Omental fat pad (tissue), 3 donors: ENCODE measurements at regions not wholly inside any gene's neighbourhood (a gene's known extent, or its start where the extent isn't known, plus 50 kb on each side); places are given as distances from the start of the nearest gene placed in this dataset.
"Not testable (repeated sequence)": the region's sequence is repeated elsewhere in the genome, so short reads cannot be mapped to it uniquely, and the experiment has no call there.

Source experiments
- ATAC-seq: fragments of 150-250 bp; one replicate; pipeline ENCODE4 v1.9.1; 2016; ENCODE audit warnings: mild to moderate bottlenecking, moderate library complexity; ENCODE audit not compliant: low FRiP score
- DNase-seq: peaks from one replicate; pipeline ENCODE4 v3.0.0-alpha.2; 2019; ENCODE audit warnings: low spot score
- CTCF ChIP-seq, 3 donors: fragments of 450-650 bp; IDR thresholded peaks; one replicate each; pipeline ENCODE4 v1.5.1; 2016 to 2017; ENCODE audit warnings: antibody characterized with exemption in 3 of 3, mild to moderate bottlenecking in 3 of 3, moderate library complexity in 2 of 3

- TF ChIP-seq CTCF (IDR thresholded peaks at IDR 0.05), result no peak
- no peak for DNase-seq
- no peak for ATAC-seq
Measured at GRCh38 chr3:23130406-23130805, 72.7 kb upstream of the UBE2E2 start.

GRCh38 chr3:23135026-23135785 lies 67.9 kb upstream of the UBE2E2 start:
- TF ChIP-seq CTCF (IDR thresholded peaks at IDR 0.05), result no peak
- no peak for DNase-seq
- ATAC-seq, result no peak

GRCh38 chr3:23136054-23136453 lies 67.1 kb upstream of the UBE2E2 start:
- ATAC-seq (no peak), DNase-seq (no peak)
- TF ChIP-seq CTCF (IDR thresholded peaks at IDR 0.05), result no peak

- not testable (repeated sequence) for DNase-seq, ATAC-seq
Measured at GRCh38 chr3:23144051-23144450, 59.1 kb upstream of the UBE2E2 start.

GRCh38 chr3:23146163-23146562 lies 57.0 kb upstream of the UBE2E2 start:
- DNase-seq (no peak), ATAC-seq (no peak)
- TF ChIP-seq CTCF (IDR thresholded peaks at IDR 0.05), result no peak

GRCh38 chr3:23152989-23153388 lies 50.1 kb upstream of the UBE2E2 start:
- ATAC-seq (peak; percentile 73), DNase-seq (no peak)
- TF ChIP-seq CTCF (IDR thresholded peaks at IDR 0.05), result no peak
